A549 (cell line): ENCODE measurements at regions not wholly inside any gene's neighbourhood (a gene's known extent, or its start where the extent isn't known, plus 50 kb on each side); places are given as distances from the start of the nearest gene placed in this dataset.

ENCODE experiments used
- ATAC-seq, 2 experiments: fragments of 200-7000 bp in 1 of 2; fragments of >200 bp in 1 of 2; cut with Nextera tagmentation in 1 of 2; cut with Tn5 transposase in 1 of 2; 3 replicates each; pipeline versions ENCODE4 v1.8.0 to v1.9.1; 2018 to 2020; ENCODE audit warnings: mild to moderate bottlenecking in 1 of 2, moderate library complexity in 1 of 2
- CTCF ChIA-PET: fragments of 300-600 bp; sonication (Branson Sonifier 250); formaldehyde crosslinking; extraction: SDS; loops from one replicate; lab custom pipeline; 2021; ENCODE audit warnings: antibody characterized with exemption, inconsistent platforms; lab: Yijun Ruan, JAX
- POLR2A ChIA-PET: fragments of 350-600 bp; formaldehyde crosslinking; extraction: SDS; loops from one replicate; lab custom pipeline; 2021; ENCODE audit warnings: antibody characterized with exemption, inconsistent platforms; lab: Yijun Ruan, JAX
- DNase-seq, 2 experiments: peaks; one replicate each; pipeline versions ENCODE4 v3.0.0 to v3.0.0-alpha.2; 2011 to 2016; ENCODE audit warnings: low read depth in 1 of 2, low spot score in 1 of 2
- FAIRE-seq: peaks from 2 replicates; lab custom pipeline; 2011; peaks lifted over from hg19 to GRCh38; lab: Jason Lieb, UNC
- H3K27ac ChIP-seq, 2 experiments: fragments of >200 bp; sonication (Bioruptor Twin); formaldehyde crosslinking; 3 replicates each; pipeline ENCODE4 v1.5.1; 2016 to 2017
- H3K4me1 ChIP-seq: fragments of >200 bp; sonication (Bioruptor Twin); formaldehyde crosslinking; 3 replicates; pipeline ENCODE4 v1.6.1; 2016
- H3K4me2 ChIP-seq: fragments of >200 bp; sonication (Bioruptor Twin); formaldehyde crosslinking; 3 replicates; pipeline ENCODE4 v1.6.1; 2016
- H3K4me3 ChIP-seq: fragments of >200 bp; sonication (Bioruptor Twin); formaldehyde crosslinking; 3 replicates; pipeline ENCODE4 v1.5.1; 2016
- H3K9me3 ChIP-seq: fragments of >200 bp; sonication (Bioruptor Twin); formaldehyde crosslinking; 3 replicates; pipeline ENCODE4 v1.6.1; 2016
- ATOH8 ChIP-seq: fragments of 250-450 bp; sonication (Bioruptor Pico); IDR thresholded peaks from 2 replicates; pipeline ENCODE4 v1.5.0; 2020; ENCODE audit warnings: low read depth, mild to moderate bottlenecking, moderate library complexity
- BCL3 ChIP-seq: fragments of >200 bp; sonication (Bioruptor Twin); formaldehyde crosslinking; IDR thresholded peaks from 3 replicates; pipeline ENCODE4 v1.6.1; 2016
- BHLHE40 ChIP-seq: IDR thresholded peaks from 2 replicates; pipeline ENCODE4 v1.6.1; 2012; ENCODE audit warnings: low read depth, low read length, inconsistent platforms
- CBX2 ChIP-seq: fragments of 200-600 bp; sonication (generic); IDR thresholded peaks from 2 replicates; pipeline ENCODE4 v1.6.1; 2016; ENCODE audit warnings: low read depth, mild to moderate bottlenecking, borderline replicate concordance
- CEBPB ChIP-seq, 2 experiments: fragments of >200 bp in 1 of 2; sonication (Bioruptor Twin) in 1 of 2; formaldehyde crosslinking in 1 of 2; IDR thresholded peaks; 2 replicates each; pipeline ENCODE4 v1.6.1; 2012 to 2016
- CHD4 ChIP-seq: fragments of 200-600 bp; sonication (generic); IDR thresholded peaks from 2 replicates; pipeline ENCODE4 v1.6.1; 2016; ENCODE audit warnings: antibody characterized with exemption, mild to moderate bottlenecking, borderline replicate concordance
- CTCF ChIP-seq: fragments of >200 bp; sonication (Bioruptor Twin); formaldehyde crosslinking; IDR thresholded peaks from 3 replicates; pipeline ENCODE4 v1.5.1; 2016
- ELK1 ChIP-seq: fragments of 150-350 bp; IDR thresholded peaks from 2 replicates; pipeline ENCODE4 v1.6.1; 2014; ENCODE audit warnings: low read depth, mild to moderate bottlenecking, low read length
- FOSB ChIP-seq: fragments of 250-450 bp; sonication (Bioruptor Pico); IDR thresholded peaks from 2 replicates; pipeline ENCODE4 v1.5.0; 2020; ENCODE audit warnings: mild to moderate bottlenecking, moderate library complexity
- HDAC2 ChIP-seq: fragments of 200-600 bp; sonication (generic); IDR thresholded peaks from 2 replicates; pipeline ENCODE4 v1.6.1; 2016
- HES2 ChIP-seq: fragments of >200 bp; sonication (Bioruptor Twin); formaldehyde crosslinking; IDR thresholded peaks from 2 replicates; pipeline ENCODE4 v1.6.1; 2016
- HOXB5 ChIP-seq: fragments of 250-450 bp; sonication (Bioruptor Pico); IDR thresholded peaks from 2 replicates; pipeline ENCODE4 v1.5.0; 2020; ENCODE audit warnings: mild to moderate bottlenecking, moderate library complexity
- JUN ChIP-seq, 2 experiments: fragments of >200 bp; sonication (Bioruptor Twin); formaldehyde crosslinking; IDR thresholded peaks; 2 replicates in 1 of 2; 3 replicates in 1 of 2; pipeline ENCODE4 v1.6.1; 2016 to 2017
- JUNB ChIP-seq: fragments of >200 bp; sonication (Bioruptor Twin); formaldehyde crosslinking; IDR thresholded peaks from 2 replicates; pipeline ENCODE4 v1.6.1; 2016
- KDM1A ChIP-seq: fragments of 200-600 bp; sonication (generic); IDR thresholded peaks from 2 replicates; pipeline ENCODE4 v1.6.1; 2016; ENCODE audit warnings: low read depth, mild to moderate bottlenecking
- KDM5A ChIP-seq: fragments of 200-600 bp; sonication (generic); IDR thresholded peaks from 2 replicates; pipeline ENCODE4 v1.6.1; 2016; ENCODE audit warnings: antibody characterized with exemption, mild to moderate bottlenecking
- MYC ChIP-seq: IDR thresholded peaks from 2 replicates; pipeline ENCODE4 v1.6.1; 2012; ENCODE audit warnings: mild to moderate bottlenecking, inconsistent platforms, low read length, improper control_type of control experiment, borderline replicate concordance
- NFE2L2 ChIP-seq: fragments of 150-350 bp; conservative IDR thresholded peaks from 2 replicates; pipeline ENCODE4 v1.6.1; 2014; ENCODE audit warnings: low read length
- POLR2AphosphoS2 ChIP-seq: conservative IDR thresholded peaks from 2 replicates; pipeline ENCODE4 v1.6.1; 2012; ENCODE audit warnings: low read length, improper control_type of control experiment, inconsistent platforms
- RCOR1 ChIP-seq: fragments of 150-350 bp; IDR thresholded peaks from 2 replicates; pipeline ENCODE4 v1.6.1; 2014; ENCODE audit warnings: antibody characterized with exemption, low read length, low read depth
- RFX5 ChIP-seq: fragments of 450-650 bp; IDR thresholded peaks from 2 replicates; pipeline ENCODE4 v1.7.1; 2014; ENCODE audit warnings: antibody characterized with exemption, mild to moderate bottlenecking, moderate library complexity
- SREBF2 ChIP-seq: fragments of 450-650 bp; IDR thresholded peaks from 2 replicates; pipeline ENCODE4 v1.6.1; 2014; ENCODE audit warnings: mild to moderate bottlenecking, moderate library complexity
- TFCP2L1 ChIP-seq: fragments of 250-450 bp; sonication (Bioruptor Pico); IDR thresholded peaks from 2 replicates; pipeline ENCODE4 v1.5.0; 2021; ENCODE audit warnings: mild to moderate bottlenecking
- TP53 ChIP-seq: fragments of 250-450 bp; sonication (Bioruptor Pico); IDR thresholded peaks from 2 replicates; pipeline ENCODE4 v1.5.0; 2021; ENCODE audit warnings: mild to moderate bottlenecking, moderate library complexity
- WGBS: methylation state at CpG from one replicate; pipeline ENCODE4 v1.1.6; 2017; ENCODE audit errors: missing lambda C conversion rate; 5-methylcytosine and 5-hydroxymethylcytosine counted together

- no peak overlapping the region for H3K4me3 ChIP-seq
- H3K4me2 ChIP-seq, result peak overlapping the region; percentile 51
- CTCF ChIA-PET, result interaction anchor here (0.6 to 1.5 kb wide), 2 partner anchors 44 to 66 kb away, joined by 3 to 4 read pairs; no protein-coding TSS in a partner anchor
- DNase-seq, result peak in 1 of 2 experiments; percentile 6
- peak overlapping the region; percentile 44 to 78 for H3K27ac ChIP-seq
- POLR2A ChIA-PET, result interaction anchor here (0.9 to 1.1 kb wide), 2 partner anchors 55 to 66 kb away, joined by 3 read pairs; no protein-coding TSS in a partner anchor
- H3K9me3 ChIP-seq, result no peaks in the 10 kb centered on the region
- ATAC-seq, result peak in 1 of 2 experiments; percentile 73; a peak in 3 of 6 replicates
- H3K4me1 ChIP-seq, result peaks cover 32% of the 10 kb centered on the region
- TF ChIP-seq BCL3, result no peak
- TF ChIP-seq ELK1, result no peak
- TF ChIP-seq KDM5A, result no peak
- TF ChIP-seq TFCP2L1 (CRISPR knock-in tag), result no peak
- no peak for TF ChIP-seq TP53 (CRISPR knock-in tag)
- no peak for TF ChIP-seq CBX2
- TF ChIP-seq JUNB, result no peak
- WGBS, result 37% methylated on average over 3 of the region's 3 CpGs
- no peak for FAIRE-seq
Observed at GRCh38 chr4:176443646-176444409, 124.1 kb downstream of the SPCS3 start.

- WGBS, result 59% methylated on average over 3 of the region's 3 CpGs
- ATAC-seq, result no peak
- no peak for DNase-seq
- no peak for TF ChIP-seq RCOR1
- TF ChIP-seq MYC, result no peak
- H3K4me2 ChIP-seq, result peak overlapping the region; percentile 25; the same call in 1 of the 3 replicates
- H3K27ac ChIP-seq, result peak overlapping the region in 1 of 2 experiments; percentile 44; a peak in 1 of 6 replicates
- POLR2A ChIA-PET, result no interaction called here
- peaks cover 32% of the 10 kb centered on the region for H3K4me1 ChIP-seq
- CTCF ChIA-PET, result interaction anchor here (0.6 kb wide), 1 partner anchor 44 kb away, joined by 3 read pairs; no protein-coding TSS in a partner anchor
- no peak for FAIRE-seq
- H3K9me3 ChIP-seq, result no peaks in the 10 kb centered on the region
- no peak overlapping the region for H3K4me3 ChIP-seq
Observed at GRCh38 chr4:176444741-176445140, 125.0 kb downstream of the SPCS3 start.

GRCh38 chr4:176448761-176449160, 129.0 kb downstream of the SPCS3 start:
- Histone ChIP-seq H3K4me1 (peaks cover 14% of the 10 kb centered on the region), H3K9me3 (no peaks in the 10 kb centered on the region), H3K4me3 (no peak overlapping the region), H3K4me2 (no peak overlapping the region), H3K27ac (no peak overlapping the region)
- DNase-seq, result no peak
- POLR2A ChIA-PET, result no interaction called here
- WGBS, result 91% methylated on average over 3 of the region's 3 CpGs
- FAIRE-seq, result no peak
- CTCF ChIA-PET, result no interaction called here
- no peak for TF ChIP-seq KDM1A
- no peak for TF ChIP-seq CHD4
- TF ChIP-seq FOSB, result no peak
- no peak for TF ChIP-seq RFX5
- TF ChIP-seq CEBPB (IDR thresholded peaks at IDR 0.05), result no peak
- TF ChIP-seq CTCF, result no peak
- no peak for TF ChIP-seq ATOH8 (CRISPR knock-in tag)
- no peak for TF ChIP-seq NFE2L2
- no peak for TF ChIP-seq POLR2AphosphoS2
- TF ChIP-seq BHLHE40, result no peak
- no peak for TF ChIP-seq SREBF2
- TF ChIP-seq HES2, result no peak
- no peak for TF ChIP-seq HOXB5 (CRISPR knock-in tag)
- no peak for TF ChIP-seq HDAC2
- no peak for TF ChIP-seq JUN (IDR thresholded peaks at IDR 0.05)
- no peak for ATAC-seq
